Right ventricle myocardium inferior (tissue), 1 donor: ENCODE measurements at regions not wholly inside any gene's neighbourhood (a gene's known extent, or its start where the extent isn't known, plus 50 kb on each side); places are given as distances from the start of the nearest gene placed in this dataset.
"Not testable (repeated sequence)": the region's sequence is repeated elsewhere in the genome, so short reads cannot be mapped to it uniquely, and the experiment has no call there.

Source experiments
- ATAC-seq: fragments of 200-7000 bp; cut with Tn5 transposase; one replicate; pipeline ENCODE4 v1.9.1; 2020; ENCODE audit warnings: mild to moderate bottlenecking, moderate library complexity
- DNase-seq: peaks from one replicate; pipeline ENCODE4 v3.0.0; 2021; ENCODE audit errors: missing footprints
- intact Hi-C: fragments of 100-400 bp; cut with DNase I; formaldehyde crosslinking; loops from one replicate; pipeline ENCODE4 v1.11.0; 2022
- donor health status: DM: no; HTN: yes; CAD: no; lungs with severe emphysema.

DNA sequence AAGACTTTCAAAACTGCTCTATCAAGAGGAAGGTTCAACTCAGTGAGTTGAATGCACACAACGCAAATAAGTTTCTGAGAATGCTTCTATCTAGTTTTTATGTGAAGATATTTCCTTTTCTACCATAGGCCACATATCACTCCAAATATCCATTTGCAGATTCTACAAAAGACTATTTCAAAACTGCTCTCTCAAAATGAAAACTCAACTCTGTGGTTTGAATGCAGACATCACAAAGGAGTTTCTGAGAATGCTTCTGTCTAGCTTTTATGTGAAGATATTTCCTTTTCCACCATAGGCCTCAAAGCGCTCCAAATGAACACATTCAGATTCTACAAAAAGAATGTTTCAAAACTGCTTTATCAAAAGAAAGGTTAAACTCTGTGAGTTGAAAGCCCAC lies 1093.1 kb upstream of the DEFB115 start:
- intact Hi-C loops, ATAC-seq, DNase-seq: not testable (repeated sequence)

DNA sequence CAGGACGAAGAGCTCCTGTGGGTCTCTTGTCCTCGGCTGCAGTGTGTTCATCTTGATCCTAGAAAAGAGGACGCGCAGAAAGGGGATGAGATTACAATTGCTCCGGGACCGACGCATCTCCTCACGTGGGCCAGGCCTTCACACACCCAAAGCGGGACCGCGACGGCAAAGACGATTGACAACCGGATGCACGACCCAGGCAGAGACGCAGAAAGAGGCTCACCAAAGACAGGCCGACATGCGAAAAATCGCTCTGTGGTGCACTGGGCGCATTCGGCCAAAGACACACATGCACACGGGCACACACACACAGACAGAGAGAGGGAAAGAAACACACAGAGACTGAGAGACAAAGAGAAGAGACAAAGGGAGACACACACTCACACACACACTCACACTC lies 1089.9 kb upstream of the DEFB115 start:
- ATAC-seq (no peak), DNase-seq (no peak)
- intact Hi-C loops = no loop called here

DNA sequence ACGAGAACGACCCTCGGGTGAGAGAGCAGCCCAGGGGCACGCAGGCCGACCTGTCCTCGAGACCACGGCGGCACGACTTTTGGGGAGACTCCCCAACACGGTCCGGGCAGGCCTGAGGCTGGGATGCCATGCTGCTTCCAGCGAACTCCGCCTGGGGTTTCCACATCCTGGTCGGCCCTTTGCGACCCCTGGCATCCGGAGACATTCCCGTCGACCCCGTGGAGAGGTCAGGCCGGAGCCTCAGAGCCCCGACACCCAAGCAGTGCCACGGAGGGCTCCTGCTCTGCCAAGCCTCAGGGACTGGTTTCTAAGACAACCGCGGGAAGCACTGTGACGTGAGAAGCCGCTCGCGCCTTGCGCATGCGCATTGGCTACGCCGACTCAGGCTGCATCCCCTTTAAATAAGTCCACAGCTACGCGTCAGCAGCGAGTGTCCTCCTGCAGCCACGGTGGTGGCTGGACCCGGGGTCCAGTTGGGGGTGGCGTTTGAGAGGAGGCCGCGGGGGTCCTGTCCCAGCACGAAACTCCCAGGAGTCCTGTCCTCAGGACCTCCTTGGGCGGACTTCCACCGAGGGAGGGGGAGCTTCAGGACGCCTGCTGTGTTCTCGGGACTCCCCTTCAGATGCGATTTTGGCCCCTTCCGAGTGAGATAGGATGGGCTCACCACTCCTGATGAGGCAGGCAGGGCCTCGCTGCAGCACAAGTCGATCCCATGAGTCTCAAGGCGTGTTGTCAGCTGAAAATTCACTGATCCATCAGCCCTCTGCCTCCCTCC lies 1089.3 kb upstream of the DEFB115 start:
- intact Hi-C loops = no loop called here
- no peak for ATAC-seq
- DNase-seq = peak; percentile 71

DNA sequence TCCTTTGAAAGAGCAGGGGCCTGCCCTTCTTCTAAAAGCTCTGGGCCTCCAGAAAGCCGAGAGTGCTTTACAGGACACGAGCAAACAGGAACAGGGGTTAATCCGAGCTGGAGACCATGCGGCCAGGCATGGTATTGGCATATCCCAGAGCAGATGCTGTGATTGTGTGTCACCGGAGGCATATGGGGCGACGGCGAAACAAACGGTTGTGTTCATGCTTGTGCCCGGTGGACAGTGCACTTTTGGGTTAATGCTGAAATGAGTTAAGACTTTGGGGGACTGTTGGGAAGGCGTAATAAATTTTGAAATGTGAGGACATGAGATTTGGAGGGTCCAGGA lies 1088.7 kb upstream of the DEFB115 start:
- intact Hi-C loops = no loop called here
- DNase-seq = no peak
- ATAC-seq = no peak

DNA sequence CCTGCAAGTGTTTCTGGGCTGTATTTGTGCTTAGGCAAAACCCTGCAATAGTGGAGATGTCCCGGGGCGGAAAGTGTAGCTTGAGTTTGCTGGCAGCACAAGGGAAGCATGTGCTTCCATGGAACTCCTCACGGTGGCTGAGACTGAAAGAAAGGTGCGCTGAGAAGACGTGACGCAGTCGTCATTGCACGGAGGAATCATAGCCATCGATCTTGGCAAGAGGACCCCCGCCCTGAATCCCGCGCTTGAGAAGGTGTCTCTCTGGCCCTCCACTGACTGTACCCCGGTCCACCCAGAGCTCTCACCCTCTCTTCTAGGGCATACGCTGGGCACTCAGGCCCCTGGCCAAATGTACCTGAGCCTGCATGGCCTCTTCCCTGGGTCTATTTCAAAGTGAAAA lies 1081.8 kb upstream of the DEFB115 start:
- intact Hi-C loops = no loop called here
- no peak for DNase-seq
- ATAC-seq = no peak

DNA sequence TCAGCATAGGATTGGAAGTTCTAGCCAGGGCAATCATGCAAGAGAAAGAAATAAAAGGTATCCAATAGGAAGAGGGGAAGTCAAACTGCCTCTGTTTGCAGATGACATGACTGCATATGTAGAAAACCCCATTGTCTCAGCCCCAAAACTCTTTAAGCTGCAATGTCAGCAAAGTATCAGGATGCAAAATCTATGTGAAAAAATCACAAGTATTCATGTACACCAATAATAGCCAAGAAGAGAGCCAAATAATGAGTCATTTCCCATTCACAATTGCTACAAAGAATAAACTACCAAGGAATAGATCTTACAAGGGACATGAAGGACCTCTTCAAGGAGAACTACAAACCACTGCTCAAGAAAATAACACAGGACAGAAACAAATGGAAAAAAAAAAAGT lies 1074.3 kb upstream of the DEFB115 start:
- DNase-seq, intact Hi-C loops, ATAC-seq: not testable (repeated sequence)

DNA sequence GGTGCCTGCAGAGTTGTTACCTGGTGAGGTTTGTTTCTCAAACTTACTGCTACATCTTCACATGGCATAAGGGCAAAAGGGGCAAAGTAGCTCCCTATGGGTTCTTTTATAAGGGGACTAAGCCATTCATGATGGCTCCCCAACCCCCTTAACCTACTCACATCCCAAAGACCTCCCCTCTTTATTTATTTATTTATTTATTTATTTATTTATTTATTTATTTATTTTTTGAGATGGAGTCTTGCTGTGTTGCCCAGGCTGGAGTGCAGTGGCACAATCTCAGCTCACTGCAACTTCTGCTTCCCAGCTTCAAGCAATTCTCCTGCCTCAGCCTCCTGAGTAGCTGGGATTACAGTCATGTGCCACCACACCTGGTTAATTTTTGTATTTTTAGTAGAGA lies 1065.7 kb upstream of the DEFB115 start:
- ATAC-seq, DNase-seq, intact Hi-C loops: not testable (repeated sequence)

DNA sequence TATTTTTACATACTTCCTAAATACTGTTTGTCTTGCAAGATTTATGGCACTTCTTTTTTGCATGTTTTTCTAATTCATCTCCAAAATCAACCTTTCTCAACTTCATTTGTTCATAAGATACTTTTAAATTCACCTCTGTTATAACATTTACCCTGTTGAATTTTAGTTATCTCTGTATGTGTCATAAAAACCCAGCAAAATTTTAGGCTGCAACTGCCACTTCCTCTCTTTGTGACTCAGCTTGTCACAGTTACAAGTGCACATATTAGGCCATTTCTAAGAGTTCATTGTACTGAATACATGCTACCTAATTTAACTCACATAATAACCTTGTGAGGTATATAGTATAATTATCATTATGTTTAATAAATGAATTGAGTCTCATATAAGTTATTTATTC lies 1023.0 kb upstream of the DEFB115 start:
- DNase-seq, ATAC-seq, intact Hi-C loops: not testable (repeated sequence)

DNA sequence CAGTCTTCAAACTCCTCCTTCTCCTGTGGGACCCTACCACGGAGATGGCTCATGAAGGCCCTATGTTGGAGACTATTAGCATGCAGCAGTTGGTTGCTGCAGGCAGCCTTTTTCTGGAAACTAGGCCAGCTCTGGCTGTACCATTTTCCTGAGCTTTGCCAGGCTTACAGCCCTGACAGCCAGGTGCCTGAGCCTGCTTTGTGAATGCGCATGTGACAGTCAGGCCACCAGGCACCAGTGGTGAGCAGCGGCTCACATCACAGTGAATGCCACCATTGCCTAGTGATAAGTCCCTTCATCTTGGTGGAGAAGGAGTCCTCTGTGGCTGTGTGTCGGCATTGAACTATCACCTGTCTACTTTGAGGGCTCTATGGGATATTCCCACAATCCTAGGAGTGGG lies 982.4 kb upstream of the DEFB115 start:
- DNase-seq, ATAC-seq, intact Hi-C loops: not testable (repeated sequence)

DNA sequence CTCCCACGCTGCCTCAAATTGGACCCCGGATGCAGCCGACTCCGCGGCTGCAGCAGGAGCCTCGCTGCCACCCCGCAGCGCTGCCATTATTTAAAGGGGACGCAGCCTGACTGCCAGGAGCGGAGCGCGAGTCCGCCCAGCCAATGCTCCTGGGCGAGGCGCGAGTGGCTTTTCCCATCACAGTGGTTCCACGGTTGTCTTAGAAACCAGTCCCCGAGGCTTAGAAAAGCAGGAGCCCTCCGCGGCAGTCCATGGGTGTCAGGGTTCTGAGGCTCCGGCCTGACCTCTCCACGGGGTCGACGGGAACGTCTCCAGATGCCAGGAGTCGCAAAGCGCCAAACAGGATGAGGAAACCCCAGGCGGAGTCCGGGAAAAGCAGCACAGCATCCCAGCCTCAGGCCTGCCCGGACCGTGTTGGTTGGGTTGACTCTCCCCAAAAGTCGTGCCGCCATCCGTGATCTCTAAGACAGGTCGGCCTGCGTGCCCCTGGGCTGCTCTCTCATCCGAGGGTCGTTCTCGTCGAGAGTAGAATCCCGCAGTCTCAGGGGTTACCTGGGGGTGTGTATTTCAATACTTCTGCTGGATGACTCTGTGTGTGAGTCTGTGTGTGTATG lies 975.8 kb upstream of the DEFB115 start:
- ATAC-seq (no peak), DNase-seq (no peak)
- intact Hi-C loops = no loop called here

DNA sequence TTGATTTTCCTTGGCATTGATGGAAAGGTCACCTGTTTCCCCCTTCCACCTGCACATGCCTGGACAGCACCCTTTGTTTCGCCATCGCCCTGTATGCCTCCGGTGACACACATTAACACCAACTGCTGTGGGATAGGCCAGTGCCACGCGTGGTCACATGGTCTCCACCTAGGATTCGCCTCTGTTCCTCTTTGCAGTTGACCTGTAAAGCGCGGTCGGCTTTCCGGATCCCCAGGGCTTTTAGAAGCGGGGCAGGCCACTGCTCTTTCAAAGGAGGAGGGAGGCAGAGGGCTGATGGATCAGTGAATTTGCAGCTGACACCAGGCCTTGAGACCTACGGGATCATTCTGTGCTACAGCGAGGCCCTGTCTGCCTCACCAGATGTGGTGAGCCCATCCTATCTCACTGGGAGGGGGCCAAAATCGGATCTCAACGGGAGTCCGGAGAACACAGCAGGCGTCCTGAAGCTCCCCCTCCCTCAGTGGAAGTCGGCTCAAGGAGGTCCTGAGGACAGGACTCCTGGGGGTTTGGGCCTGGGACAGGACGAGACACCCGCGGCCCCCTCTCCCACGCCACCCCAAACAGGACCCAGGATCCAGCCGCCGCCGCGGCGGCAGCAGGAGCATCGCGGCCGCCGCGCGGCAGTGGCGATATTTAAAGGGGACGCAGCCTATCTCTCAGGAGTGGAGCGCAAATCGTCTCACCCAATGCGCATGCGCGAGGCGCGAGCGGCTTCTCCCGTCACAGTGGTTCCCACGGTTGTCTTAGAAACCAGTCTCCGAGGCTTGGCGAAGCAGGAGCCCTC lies 973.8 kb upstream of the DEFB115 start:
- ATAC-seq, intact Hi-C loops: not testable (repeated sequence)
- DNase-seq = peak; percentile 72

DNA sequence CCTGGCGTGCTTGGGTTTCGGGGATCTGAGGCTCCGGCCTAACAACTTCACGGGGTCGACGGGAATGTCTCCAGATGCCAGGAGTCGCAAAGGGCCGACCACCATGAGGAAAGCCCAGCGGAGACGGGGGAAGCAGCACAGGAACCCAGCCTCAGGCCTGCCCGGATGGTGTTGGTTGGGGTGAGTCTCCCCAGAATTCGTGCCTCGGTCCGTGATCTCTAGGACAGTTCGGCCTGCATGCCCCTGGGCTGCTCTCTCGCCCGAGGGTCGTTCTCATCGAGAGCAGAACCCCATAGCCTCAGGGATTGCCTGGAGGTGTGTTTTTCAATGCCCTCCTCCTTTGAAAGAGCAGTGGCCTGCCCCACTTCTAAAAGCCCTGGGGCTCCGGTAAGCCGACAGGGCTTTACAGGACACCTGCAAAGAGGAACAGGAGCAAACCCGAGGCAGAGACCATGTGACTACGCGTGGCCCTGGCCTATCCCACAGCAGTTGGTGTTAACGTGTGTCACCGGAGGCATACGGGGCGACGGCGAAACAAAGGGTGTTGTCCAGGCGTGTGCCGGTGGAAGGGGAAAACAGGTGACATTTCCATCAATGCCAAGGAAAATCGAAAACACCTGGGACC lies 973.1 kb upstream of the DEFB115 start:
- intact Hi-C loops = no loop called here
- DNase-seq (no peak), ATAC-seq (no peak)

DNA sequence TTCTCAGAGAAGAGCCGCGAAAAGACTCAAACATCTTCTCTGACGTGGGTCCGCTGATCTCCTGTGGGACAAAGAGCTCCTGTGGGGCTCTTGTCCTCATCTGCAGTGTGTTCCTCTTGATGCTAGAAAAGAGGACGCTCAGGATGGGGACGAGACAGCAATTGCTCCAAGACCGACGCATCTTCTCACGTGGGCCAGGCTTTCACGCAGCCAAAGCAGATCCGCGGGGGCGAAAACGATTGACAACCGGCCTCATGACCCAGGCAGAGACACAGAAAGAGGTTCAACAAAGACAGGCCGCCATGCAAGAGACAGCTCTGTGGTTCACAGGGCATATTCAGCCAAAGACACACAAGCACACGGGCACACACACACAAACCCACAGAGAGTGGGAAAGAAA lies 971.8 kb upstream of the DEFB115 start:
- ATAC-seq (no peak), DNase-seq (no peak)
- intact Hi-C loops = no loop called here

DNA sequence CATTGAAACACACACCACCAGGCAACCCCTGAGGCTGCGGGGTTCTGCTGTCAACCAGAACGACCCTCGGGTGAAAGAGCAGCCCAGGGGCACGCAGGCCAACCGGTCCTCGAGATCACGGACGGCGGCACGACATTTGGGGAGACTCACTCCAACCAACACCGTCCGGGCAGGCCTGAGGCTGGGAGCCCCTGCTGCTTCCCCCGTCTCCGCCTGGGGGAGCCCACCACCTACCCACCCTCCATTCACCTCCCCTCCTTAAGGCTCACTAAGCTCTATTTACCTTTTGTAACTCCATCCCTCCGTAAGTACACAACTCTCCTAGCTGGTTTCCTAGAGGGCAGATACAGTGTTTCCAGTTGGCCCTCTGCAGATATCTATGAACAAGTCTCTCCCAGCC lies 971.3 kb upstream of the DEFB115 start:
- intact Hi-C loops = no loop called here
- ATAC-seq (no peak), DNase-seq (no peak)

DNA sequence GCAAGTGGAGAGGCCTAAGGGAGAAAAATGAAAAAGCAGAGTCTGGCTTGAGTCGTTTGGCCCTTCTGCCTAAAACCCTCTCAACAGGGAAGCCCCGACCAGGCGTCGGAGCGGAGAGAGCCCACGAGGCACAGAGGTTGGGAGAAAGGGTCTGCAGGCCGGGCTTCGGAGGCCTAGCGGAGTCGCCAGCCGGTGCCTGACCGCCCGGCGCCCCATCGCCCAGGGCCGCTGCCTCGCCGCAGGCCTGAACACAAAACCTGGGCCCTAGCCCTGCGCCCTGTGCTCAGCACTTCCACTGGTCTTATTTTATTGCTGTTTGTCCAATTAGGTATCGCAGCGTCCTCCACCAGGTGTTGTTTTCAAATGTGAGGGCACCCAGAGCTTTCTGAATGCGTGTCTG lies 970.0 kb upstream of the DEFB115 start:
- intact Hi-C loops, ATAC-seq, DNase-seq: not testable (repeated sequence)

DNA sequence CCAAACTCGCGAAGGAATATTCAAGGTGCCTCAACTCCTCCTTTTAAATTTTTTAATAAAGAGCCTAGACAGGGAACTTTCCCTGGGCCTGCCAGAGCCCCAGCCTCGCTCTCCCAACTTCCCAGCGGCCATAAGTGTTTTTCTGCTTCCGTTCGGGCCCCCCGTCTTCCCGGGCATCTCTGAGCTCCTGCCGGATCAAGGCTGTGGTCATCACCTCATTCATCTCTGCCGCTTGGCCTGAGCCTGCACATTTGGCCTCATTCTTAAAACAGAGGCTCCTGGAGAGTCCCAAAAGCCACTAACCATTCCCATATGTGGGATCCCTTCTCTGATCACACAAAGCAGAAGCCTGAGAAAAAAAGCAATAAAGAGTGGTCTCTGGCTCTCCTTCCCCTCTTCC lies 969.1 kb upstream of the DEFB115 start:
- intact Hi-C loops = no loop called here
- ATAC-seq (no peak), DNase-seq (no peak)

DNA sequence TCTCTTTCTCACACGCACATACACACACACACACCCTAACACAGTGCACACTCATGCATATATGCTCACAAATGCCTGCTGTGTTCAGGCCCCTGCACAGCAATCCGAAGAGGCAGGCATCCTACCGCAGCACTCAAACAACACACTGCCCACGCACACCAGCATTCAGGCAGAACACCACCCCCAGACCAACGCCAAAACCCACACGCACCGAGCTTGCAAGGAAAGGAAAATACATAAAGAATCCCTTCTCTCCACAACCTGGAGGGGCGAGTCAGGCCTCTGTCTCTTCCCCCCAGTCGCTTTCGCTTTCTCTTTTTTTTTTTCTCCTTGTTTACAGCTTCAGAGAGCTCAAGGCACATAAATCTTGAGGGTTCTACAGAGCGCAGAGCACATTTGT lies 968.4 kb upstream of the DEFB115 start:
- intact Hi-C loops, ATAC-seq, DNase-seq: not testable (repeated sequence)

DNA sequence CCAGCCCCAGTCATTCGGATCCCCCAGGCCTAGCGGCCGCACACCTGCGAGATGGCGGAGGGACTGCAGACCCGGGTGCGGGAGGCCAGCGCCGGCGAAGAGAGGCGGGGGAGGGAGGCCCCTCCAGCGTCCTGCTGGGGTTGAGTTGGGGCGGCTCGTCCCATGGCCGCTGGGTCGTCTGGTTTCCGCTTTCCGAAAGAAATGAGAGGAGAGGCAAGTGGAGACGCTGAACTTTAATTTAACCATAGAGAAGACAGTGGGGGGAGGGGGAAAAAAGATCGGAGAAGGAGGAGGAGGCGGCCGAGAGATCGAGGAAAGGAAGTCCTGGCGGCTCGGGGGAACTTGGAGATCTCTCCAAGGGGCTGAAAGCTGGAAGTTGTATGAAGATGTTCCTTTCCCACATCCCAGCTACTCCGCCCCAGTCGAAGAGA lies 967.7 kb upstream of the DEFB115 start:
- ATAC-seq, intact Hi-C loops, DNase-seq: not testable (repeated sequence)

DNA sequence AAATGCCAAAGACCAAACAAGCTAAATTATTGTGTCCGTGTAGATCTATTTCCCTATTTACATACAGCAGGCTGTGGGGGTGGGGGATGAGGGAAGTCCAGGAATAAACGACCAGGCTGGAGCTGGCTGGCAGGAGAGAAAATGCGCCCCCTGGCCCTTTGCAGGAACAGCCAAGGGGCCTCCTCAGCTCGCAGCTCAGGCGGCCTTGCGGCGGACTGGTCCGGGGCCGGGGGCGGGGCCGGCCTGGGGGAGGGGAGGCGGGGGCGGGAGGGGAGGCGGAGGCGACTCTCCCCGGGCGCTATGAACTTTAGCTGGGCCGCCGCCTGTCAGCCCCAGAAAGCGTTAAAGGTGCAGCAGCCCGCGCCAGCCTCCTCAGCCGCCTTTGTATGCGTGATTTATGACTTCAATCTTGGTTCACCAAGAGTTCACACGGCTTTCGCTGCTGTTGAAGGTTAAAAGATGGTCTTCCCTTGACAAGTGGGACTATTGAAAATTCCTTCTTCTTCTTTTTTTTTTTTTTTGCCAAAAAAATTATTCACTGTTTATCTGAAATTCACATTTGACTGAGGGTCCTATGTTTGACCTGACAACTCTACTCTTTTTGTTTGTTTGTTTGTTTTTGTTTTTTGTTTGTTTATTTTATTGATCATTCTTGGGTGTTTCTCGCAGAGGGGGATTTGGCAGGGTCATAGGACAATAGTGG lies 967.0 kb upstream of the DEFB115 start:
- DNase-seq, intact Hi-C loops, ATAC-seq: not testable (repeated sequence)
